ENCODE measurements at regions not wholly inside any gene's neighbourhood (a gene's known extent, or its start where the extent isn't known, plus 50 kb on each side); places are given as distances from the start of the nearest gene placed in this dataset.

GRCh38 chr4:1519787-1520661, 113.8 kb upstream of the NKX1-1 start:
- Histone ChIP-seq H3K4me3 (ENCODE audit: low read length) (no peak overlapping the region), H3K9me3 (ENCODE audit: low read depth, low read length) (no peaks in the 10 kb centered on the region), H3K4me1 (ENCODE audit: insufficient read depth, low read length) (peaks cover 3% of the 10 kb centered on the region), H3K27me3 (ENCODE audit: insufficient read depth, low read length) (peaks cover 8% of the 10 kb centered on the region)

- Histone ChIP-seq H3K4me3 (ENCODE audit: low read length) (no peak overlapping the region), H3K9me3 (ENCODE audit: low read depth, low read length) (no peaks in the 10 kb centered on the region), H3K27me3 (ENCODE audit: insufficient read depth, low read length) (peaks cover 8% of the 10 kb centered on the region), H3K4me1 (ENCODE audit: insufficient read depth, low read length) (peaks cover 3% of the 10 kb centered on the region)
Measured at GRCh38 chr4:1518997-1519700, 112.9 kb upstream of the NKX1-1 start.

- Histone ChIP-seq H3K4me1 (ENCODE audit: insufficient read depth, low read length) (peaks cover 3% of the 10 kb centered on the region), H3K27me3 (ENCODE audit: insufficient read depth, low read length) (peaks cover 14% of the 10 kb centered on the region), H3K9me3 (ENCODE audit: low read depth, low read length) (no peaks in the 10 kb centered on the region), H3K4me3 (ENCODE audit: low read length) (no peak overlapping the region)
Measured at GRCh38 chr4:1517592-1518411, 111.6 kb upstream of the NKX1-1 start.

GRCh38 chr4:1516881-1517480, 110.7 kb upstream of the NKX1-1 start:
- peaks cover 13% of the 10 kb centered on the region for H3K27me3 ChIP-seq (ENCODE audit: insufficient read depth, low read length)
- no peak overlapping the region for H3K4me3 ChIP-seq (ENCODE audit: low read length)
- H3K9me3 ChIP-seq (ENCODE audit: low read depth, low read length) = no peaks in the 10 kb centered on the region
- H3K4me1 ChIP-seq (ENCODE audit: insufficient read depth, low read length) = peaks cover 3% of the 10 kb centered on the region

- no peaks in the 10 kb centered on the region for H3K9me3 ChIP-seq (ENCODE audit: low read depth, low read length)
- peaks cover 6% of the 10 kb centered on the region for H3K27me3 ChIP-seq (ENCODE audit: insufficient read depth, low read length)
- peaks cover 1% of the 10 kb centered on the region for H3K4me1 ChIP-seq (ENCODE audit: insufficient read depth, low read length)
- no peak overlapping the region for H3K4me3 ChIP-seq (ENCODE audit: low read length)
Measured at GRCh38 chr4:1516261-1516660, 110.0 kb upstream of the NKX1-1 start.

- Histone ChIP-seq H3K4me1 (ENCODE audit: insufficient read depth, low read length) (no peaks in the 10 kb centered on the region), H3K4me3 (ENCODE audit: low read length) (no peak overlapping the region), H3K27me3 (ENCODE audit: insufficient read depth, low read length) (peaks cover 6% of the 10 kb centered on the region), H3K9me3 (ENCODE audit: low read depth, low read length) (no peaks in the 10 kb centered on the region)
Measured at GRCh38 chr4:1515763-1516162, 109.5 kb upstream of the NKX1-1 start.

GRCh38 chr4:1515156-1515555, 108.9 kb upstream of the NKX1-1 start:
- Histone ChIP-seq H3K4me3 (ENCODE audit: low read length) (no peak overlapping the region), H3K9me3 (ENCODE audit: low read depth, low read length) (no peaks in the 10 kb centered on the region), H3K27me3 (ENCODE audit: insufficient read depth, low read length) (peaks cover 6% of the 10 kb centered on the region), H3K4me1 (ENCODE audit: insufficient read depth, low read length) (no peaks in the 10 kb centered on the region)

GRCh38 chr4:1514612-1515011, 108.4 kb upstream of the NKX1-1 start:
- H3K4me3 ChIP-seq (ENCODE audit: low read length) = no peak overlapping the region
- H3K4me1 ChIP-seq (ENCODE audit: insufficient read depth, low read length) = no peaks in the 10 kb centered on the region
- H3K9me3 ChIP-seq (ENCODE audit: low read depth, low read length) = no peaks in the 10 kb centered on the region
- peaks cover 6% of the 10 kb centered on the region for H3K27me3 ChIP-seq (ENCODE audit: insufficient read depth, low read length)

- H3K27me3 ChIP-seq (ENCODE audit: insufficient read depth, low read length) = peaks cover 6% of the 10 kb centered on the region
- no peaks in the 10 kb centered on the region for H3K4me1 ChIP-seq (ENCODE audit: insufficient read depth, low read length)
- H3K4me3 ChIP-seq (ENCODE audit: low read length) = no peak overlapping the region
- no peaks in the 10 kb centered on the region for H3K9me3 ChIP-seq (ENCODE audit: low read depth, low read length)
Measured at GRCh38 chr4:1513936-1514483, 107.8 kb upstream of the NKX1-1 start.

GRCh38 chr4:1512738-1513660, 106.8 kb upstream of the NKX1-1 start:
- Histone ChIP-seq H3K9me3 (ENCODE audit: low read depth, low read length) (no peaks in the 10 kb centered on the region), H3K4me1 (ENCODE audit: insufficient read depth, low read length) (no peaks in the 10 kb centered on the region), H3K27me3 (ENCODE audit: insufficient read depth, low read length) (peaks cover 6% of the 10 kb centered on the region), H3K4me3 (ENCODE audit: low read length) (no peak overlapping the region)

GRCh38 chr4:1512051-1512737, 106.0 kb upstream of the NKX1-1 start:
- Histone ChIP-seq H3K4me1 (ENCODE audit: insufficient read depth, low read length) (no peaks in the 10 kb centered on the region), H3K4me3 (ENCODE audit: low read length) (no peak overlapping the region), H3K27me3 (ENCODE audit: insufficient read depth, low read length) (peaks cover 6% of the 10 kb centered on the region), H3K9me3 (ENCODE audit: low read depth, low read length) (no peaks in the 10 kb centered on the region)

GRCh38 chr4:1511441-1512041, 105.3 kb upstream of the NKX1-1 start:
- Histone ChIP-seq H3K9me3 (ENCODE audit: low read depth, low read length) (no peaks in the 10 kb centered on the region), H3K4me3 (ENCODE audit: low read length) (no peak overlapping the region), H3K27me3 (ENCODE audit: insufficient read depth, low read length) (peaks cover 6% of the 10 kb centered on the region), H3K4me1 (ENCODE audit: insufficient read depth, low read length) (no peaks in the 10 kb centered on the region)

GRCh38 chr4:1510931-1511330, 104.7 kb upstream of the NKX1-1 start:
- Histone ChIP-seq H3K4me1 (ENCODE audit: insufficient read depth, low read length) (no peaks in the 10 kb centered on the region), H3K4me3 (ENCODE audit: low read length) (no peak overlapping the region), H3K9me3 (ENCODE audit: low read depth, low read length) (no peaks in the 10 kb centered on the region), H3K27me3 (ENCODE audit: insufficient read depth, low read length) (peaks cover 6% of the 10 kb centered on the region)
